ENCODE measurements at regions not wholly inside any gene's neighbourhood (a gene's known extent, or its start where the extent isn't known, plus 50 kb on each side); places are given as distances from the start of the nearest gene placed in this dataset.
"Not testable (repeated sequence)": the region's sequence is repeated elsewhere in the genome, so short reads cannot be mapped to it uniquely, and the experiment has no call there.

- DNase-seq (ENCODE audit: low read depth in 2 of 2): no peak
These were observed 140.5 kb downstream of the NDFIP2 start for GRCh38 chr13:79621449-79621848.

DNA sequence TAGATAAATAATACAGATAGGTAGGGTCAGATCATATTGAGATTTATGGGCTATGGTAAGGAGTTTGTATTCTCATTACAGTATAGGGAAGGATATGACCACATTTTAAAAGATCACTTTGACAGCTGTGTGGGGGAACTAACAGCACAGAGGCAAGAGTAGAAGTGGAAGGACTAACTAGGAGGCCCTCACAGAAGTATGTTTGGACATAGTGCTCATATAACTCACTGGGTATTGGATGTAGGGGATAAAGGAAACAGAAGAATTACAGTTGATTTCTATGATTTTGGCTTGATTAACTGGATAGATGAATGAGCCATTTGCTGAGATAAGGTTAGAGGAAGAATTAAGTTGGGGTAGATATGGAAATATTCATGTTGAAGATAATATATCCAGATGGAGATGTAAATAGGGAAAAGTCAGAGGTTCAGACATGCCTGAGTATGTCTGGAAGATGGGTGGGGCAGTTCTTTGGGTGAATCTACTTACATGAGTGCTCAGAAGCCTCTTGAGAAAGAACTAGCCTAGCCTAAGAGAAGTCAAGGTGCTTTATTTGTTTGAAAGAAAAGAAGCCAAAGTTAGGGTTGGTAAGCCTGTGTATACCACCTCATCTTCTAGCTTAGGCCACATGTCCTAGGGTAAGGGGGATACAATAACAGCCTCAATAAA lies 133.4 kb downstream of the NDFIP2 start:
- DNase-seq (ENCODE audit: low read depth in 2 of 2): no peak

DNA sequence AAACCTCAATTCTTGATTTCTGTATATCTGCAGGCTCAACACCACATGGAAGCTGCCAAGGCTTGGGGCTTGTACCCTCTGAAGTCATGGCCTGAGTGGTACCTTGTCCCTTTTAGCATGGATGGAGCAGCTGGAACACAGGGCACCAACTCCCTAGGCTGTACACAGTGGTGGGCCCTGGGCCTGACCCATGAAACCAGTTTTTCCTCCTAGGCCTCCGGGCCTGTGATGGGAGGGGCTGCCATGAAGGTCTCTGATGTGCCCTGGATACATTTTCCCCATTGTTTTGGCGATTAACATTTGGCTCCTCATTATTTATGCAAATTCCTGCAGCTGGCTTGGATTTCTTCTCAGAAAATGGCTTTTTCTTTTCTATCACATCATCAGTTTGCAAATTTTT lies 131.6 kb downstream of the NDFIP2 start:
- no peak for DNase-seq (ENCODE audit: low read depth in 2 of 2)

DNA sequence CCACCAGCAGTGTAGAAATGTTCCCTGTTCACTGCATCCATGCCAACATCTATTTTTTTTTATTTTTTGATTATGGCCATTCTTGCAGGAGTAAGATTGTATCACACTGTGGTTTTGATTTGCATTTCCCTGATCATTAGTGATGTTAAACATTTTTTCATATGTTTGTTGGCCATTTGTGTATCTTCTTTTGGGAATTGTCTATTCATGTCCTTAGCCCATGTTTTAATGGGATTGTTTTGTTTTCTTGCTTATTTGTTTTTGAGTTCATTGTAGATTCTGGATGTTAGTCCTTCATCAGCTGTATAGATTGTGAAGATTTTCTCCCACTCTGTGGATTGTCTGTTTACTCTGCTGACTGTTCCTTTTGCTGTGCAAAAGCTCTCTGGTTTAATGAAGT lies 126.9 kb downstream of the NDFIP2 start:
- not testable (repeated sequence) for DNase-seq (ENCODE audit: low read depth in 2 of 2)

Measured in stimulated activated CD4-positive, alpha-beta T cell treated with anti-CD3 and anti-CD28 coated beads, Interleukin-1b, Interleukin-23, amount 100 ng/mL, for 1 hour (primary cell).